Panc1 (cell line): ENCODE measurements at regions not wholly inside any gene's neighbourhood (a gene's known extent, or its start where the extent isn't known, plus 50 kb on each side); places are given as distances from the start of the nearest gene placed in this dataset.

Experiments
- POLR2AphosphoS5 ChIP-seq: IDR thresholded peaks from 2 replicates; pipeline ENCODE4 v1.6.1; 2012; ENCODE audit warnings: mild to moderate bottlenecking, low read depth, low read length, moderate library complexity
- TF ChIP-seq, protein P1 (sequence below): fragments of 450-650 bp; IDR thresholded peaks from 2 replicates; pipeline ENCODE4 v1.5.1; 2017; ENCODE audit warnings: mild to moderate bottlenecking

DNA sequence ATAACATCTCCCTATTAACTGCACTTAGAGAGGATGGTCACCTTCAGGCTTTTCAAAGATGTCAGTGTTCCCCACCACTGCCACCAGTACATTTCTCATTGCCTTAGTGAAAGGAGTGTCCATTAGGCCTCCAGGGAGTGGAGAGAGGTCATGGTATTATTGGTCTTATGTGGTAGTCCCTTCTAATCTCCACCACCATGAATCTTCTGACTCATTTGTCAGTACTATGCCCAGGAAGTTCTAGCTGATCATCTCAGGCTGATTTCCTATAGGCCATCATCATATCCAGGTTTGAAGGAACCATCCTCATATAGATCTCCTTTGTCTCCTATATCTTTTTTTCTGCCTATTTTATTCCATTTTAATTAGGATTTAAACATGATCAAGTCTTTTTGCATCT, 221.5 kb downstream of the CYB561 start:
- TF ChIP-seq, protein P1, sequence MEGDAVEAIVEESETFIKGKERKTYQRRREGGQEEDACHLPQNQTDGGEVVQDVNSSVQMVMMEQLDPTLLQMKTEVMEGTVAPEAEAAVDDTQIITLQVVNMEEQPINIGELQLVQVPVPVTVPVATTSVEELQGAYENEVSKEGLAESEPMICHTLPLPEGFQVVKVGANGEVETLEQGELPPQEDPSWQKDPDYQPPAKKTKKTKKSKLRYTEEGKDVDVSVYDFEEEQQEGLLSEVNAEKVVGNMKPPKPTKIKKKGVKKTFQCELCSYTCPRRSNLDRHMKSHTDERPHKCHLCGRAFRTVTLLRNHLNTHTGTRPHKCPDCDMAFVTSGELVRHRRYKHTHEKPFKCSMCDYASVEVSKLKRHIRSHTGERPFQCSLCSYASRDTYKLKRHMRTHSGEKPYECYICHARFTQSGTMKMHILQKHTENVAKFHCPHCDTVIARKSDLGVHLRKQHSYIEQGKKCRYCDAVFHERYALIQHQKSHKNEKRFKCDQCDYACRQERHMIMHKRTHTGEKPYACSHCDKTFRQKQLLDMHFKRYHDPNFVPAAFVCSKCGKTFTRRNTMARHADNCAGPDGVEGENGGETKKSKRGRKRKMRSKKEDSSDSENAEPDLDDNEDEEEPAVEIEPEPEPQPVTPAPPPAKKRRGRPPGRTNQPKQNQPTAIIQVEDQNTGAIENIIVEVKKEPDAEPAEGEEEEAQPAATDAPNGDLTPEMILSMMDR, result no peak
- no peak for TF ChIP-seq POLR2AphosphoS5
